ENCODE measurements at regions not wholly inside any gene's neighbourhood (a gene's known extent, or its start where the extent isn't known, plus 50 kb on each side); places are given as distances from the start of the nearest gene placed in this dataset.

DNA sequence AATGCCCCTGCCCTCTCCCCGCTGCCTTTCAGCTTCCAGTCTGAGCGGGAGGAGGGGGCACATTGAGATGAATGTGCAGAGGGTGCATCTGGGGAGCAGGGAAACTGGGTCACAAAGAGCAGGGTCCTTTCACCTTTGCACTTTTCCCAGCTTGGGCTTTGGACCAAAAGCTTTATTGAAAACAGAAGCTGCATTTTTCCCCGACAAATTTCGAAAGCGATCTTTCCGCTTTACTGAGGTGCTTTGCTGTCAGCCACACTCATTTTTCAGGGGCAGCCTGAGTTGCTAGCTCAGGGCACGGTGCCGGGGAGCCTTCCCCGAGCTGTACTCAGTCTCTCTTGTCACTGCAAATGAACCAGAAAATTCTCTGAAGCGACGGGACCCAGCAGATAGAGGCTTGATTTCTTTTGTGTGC lies 283.7 kb upstream of the SOX4 start:
- peak overlapping the region; percentile 71 for H3K27ac Mint-ChIP-seq
- Histone ChIP-seq H3K27me3 (ENCODE audit: control insufficient read depth, insufficient read depth, low read length, poor library complexity, severe bottlenecking) (no peaks in the 10 kb centered on the region), H3K9me3 (ENCODE audit: control insufficient read depth, low read length) (no peaks in the 10 kb centered on the region), H3K4me3 (ENCODE audit: low read length) (no peak overlapping the region), H3K36me3 (ENCODE audit: control insufficient read depth, insufficient read depth, low read length) (no peaks in the 10 kb centered on the region), H3K27ac (ENCODE audit: low read depth, low read length) (peak overlapping the region; percentile 68), H3K4me1 (ENCODE audit: control insufficient read depth, insufficient read depth, low read length) (no peaks in the 10 kb centered on the region), H3K9ac (ENCODE audit: extremely low read depth, low read length, poor library complexity, severe bottlenecking) (no peak overlapping the region)
- DNase-seq = no peak
- no peak overlapping the region for H3K4me3 Mint-ChIP-seq
- no peaks in the 10 kb centered on the region for H3K27me3 Mint-ChIP-seq (ENCODE audit: insufficient read depth)
- no peaks in the 10 kb centered on the region for H3K9me3 Mint-ChIP-seq
- no peaks in the 10 kb centered on the region for H3K36me3 Mint-ChIP-seq (ENCODE audit: low read depth)
- 76 to 89% methylated on average over 9 to 11 of the region's 11 CpGs for WGBS, 2 experiments (ENCODE audit: insufficient coverage in 1 of 2, insufficient read length in 1 of 2)
- TF ChIP-seq, protein P1, sequence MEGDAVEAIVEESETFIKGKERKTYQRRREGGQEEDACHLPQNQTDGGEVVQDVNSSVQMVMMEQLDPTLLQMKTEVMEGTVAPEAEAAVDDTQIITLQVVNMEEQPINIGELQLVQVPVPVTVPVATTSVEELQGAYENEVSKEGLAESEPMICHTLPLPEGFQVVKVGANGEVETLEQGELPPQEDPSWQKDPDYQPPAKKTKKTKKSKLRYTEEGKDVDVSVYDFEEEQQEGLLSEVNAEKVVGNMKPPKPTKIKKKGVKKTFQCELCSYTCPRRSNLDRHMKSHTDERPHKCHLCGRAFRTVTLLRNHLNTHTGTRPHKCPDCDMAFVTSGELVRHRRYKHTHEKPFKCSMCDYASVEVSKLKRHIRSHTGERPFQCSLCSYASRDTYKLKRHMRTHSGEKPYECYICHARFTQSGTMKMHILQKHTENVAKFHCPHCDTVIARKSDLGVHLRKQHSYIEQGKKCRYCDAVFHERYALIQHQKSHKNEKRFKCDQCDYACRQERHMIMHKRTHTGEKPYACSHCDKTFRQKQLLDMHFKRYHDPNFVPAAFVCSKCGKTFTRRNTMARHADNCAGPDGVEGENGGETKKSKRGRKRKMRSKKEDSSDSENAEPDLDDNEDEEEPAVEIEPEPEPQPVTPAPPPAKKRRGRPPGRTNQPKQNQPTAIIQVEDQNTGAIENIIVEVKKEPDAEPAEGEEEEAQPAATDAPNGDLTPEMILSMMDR (conservative IDR thresholded peaks at IDR 0.05) = no peak
- H3K4me1 Mint-ChIP-seq = peaks cover 5% of the 10 kb centered on the region

DNA sequence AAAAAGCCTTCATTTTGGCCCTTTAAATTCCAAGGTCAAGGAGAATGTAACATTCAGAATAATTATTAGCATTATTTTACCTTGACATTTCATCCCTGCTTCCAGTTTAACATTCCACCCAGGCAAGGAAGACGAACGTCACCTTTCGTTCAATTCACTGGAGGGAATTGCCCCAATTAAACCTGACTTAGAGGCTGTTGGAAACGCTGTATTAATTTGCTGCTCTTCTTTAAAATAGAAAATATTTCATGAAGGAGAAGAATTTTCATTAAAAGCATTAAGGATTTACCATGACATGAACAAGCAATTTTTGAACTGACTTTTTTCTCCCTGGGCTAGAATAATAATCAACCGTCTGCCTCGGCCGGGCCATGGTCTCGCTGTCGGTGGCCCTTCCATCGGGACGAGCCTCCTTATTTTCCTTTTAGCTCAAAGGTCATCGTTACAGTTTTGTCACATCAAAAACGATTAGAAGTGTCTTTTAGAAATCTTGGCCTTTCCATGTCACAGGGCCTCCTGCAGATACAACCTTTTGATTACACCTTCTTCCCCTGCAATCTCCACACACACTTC lies 282.9 kb upstream of the SOX4 start:
- no peak overlapping the region for H3K27ac Mint-ChIP-seq
- WGBS, 2 experiments (ENCODE audit: insufficient coverage in 1 of 2, insufficient read length in 1 of 2) = 88 to 95% methylated on average over 9 to 13 of the region's 13 CpGs

DNA sequence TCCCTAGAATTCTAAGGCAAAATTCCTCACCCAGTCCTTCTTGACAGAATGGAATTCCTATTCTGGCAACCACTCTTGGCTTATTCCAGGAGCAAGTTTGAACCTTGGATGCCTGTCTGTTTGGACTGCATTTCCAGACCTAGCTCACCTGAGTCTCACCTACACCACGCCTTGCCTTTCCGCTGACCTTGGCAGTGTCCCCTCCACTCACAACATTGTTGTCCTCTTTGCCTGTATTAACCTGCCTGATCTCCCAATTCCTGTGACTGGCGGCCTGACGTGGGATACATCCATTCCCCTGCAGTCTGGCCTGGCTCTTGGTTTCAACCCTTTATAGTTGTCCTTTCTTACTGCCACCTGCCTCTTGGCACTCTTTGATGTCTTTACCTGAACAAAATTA lies 281.4 kb upstream of the SOX4 start:
- Mint-ChIP-seq H3K27ac (no peak overlapping the region), H3K4me3 (no peak overlapping the region), H3K9me3 (no peaks in the 10 kb centered on the region), H3K4me1 (peaks cover 5% of the 10 kb centered on the region), H3K27me3 (ENCODE audit: insufficient read depth) (no peaks in the 10 kb centered on the region), H3K36me3 (ENCODE audit: low read depth) (no peaks in the 10 kb centered on the region)
- H3K27ac ChIP-seq (ENCODE audit: low read depth, low read length) = no peak overlapping the region
- H3K27me3 ChIP-seq (ENCODE audit: control insufficient read depth, insufficient read depth, low read length, poor library complexity, severe bottlenecking) = no peaks in the 10 kb centered on the region
- TF ChIP-seq, protein P1 (conservative IDR thresholded peaks at IDR 0.05) = no peak
- no peaks in the 10 kb centered on the region for H3K9me3 ChIP-seq (ENCODE audit: control insufficient read depth, low read length)
- DNase-seq = no peak
- no peaks in the 10 kb centered on the region for H3K4me1 ChIP-seq (ENCODE audit: control insufficient read depth, insufficient read depth, low read length)
- no peaks in the 10 kb centered on the region for H3K36me3 ChIP-seq (ENCODE audit: control insufficient read depth, insufficient read depth, low read length)
- H3K9ac ChIP-seq (ENCODE audit: extremely low read depth, low read length, poor library complexity, severe bottlenecking) = no peak overlapping the region
- no peak overlapping the region for H3K4me3 ChIP-seq (ENCODE audit: low read length)
- WGBS, 2 experiments (ENCODE audit: insufficient coverage in 1 of 2, insufficient read length in 1 of 2) = 95 to 98% methylated on average over 4 of the region's 4 CpGs

More for the DNA sequence above, 282.9 kb upstream of the SOX4 start:
- H3K27me3 ChIP-seq (ENCODE audit: control insufficient read depth, insufficient read depth, low read length, poor library complexity, severe bottlenecking) = no peaks in the 10 kb centered on the region
- peaks cover 5% of the 10 kb centered on the region for H3K4me1 Mint-ChIP-seq
- H3K4me3 Mint-ChIP-seq = no peak overlapping the region
- H3K4me3 ChIP-seq (ENCODE audit: low read length) = no peak overlapping the region
- no peaks in the 10 kb centered on the region for H3K36me3 Mint-ChIP-seq (ENCODE audit: low read depth)
- no peaks in the 10 kb centered on the region for H3K36me3 ChIP-seq (ENCODE audit: control insufficient read depth, insufficient read depth, low read length)
- H3K27me3 Mint-ChIP-seq (ENCODE audit: insufficient read depth) = no peaks in the 10 kb centered on the region
- H3K9me3 ChIP-seq (ENCODE audit: control insufficient read depth, low read length) = no peaks in the 10 kb centered on the region
- H3K9me3 Mint-ChIP-seq = no peaks in the 10 kb centered on the region
- no peak overlapping the region for H3K27ac ChIP-seq (ENCODE audit: low read depth, low read length)
- no peak for DNase-seq
- no peaks in the 10 kb centered on the region for H3K4me1 ChIP-seq (ENCODE audit: control insufficient read depth, insufficient read depth, low read length)
- no peak overlapping the region for H3K9ac ChIP-seq (ENCODE audit: extremely low read depth, low read length, poor library complexity, severe bottlenecking)
- TF ChIP-seq, protein P1 (conservative IDR thresholded peaks at IDR 0.05) = no peak

Data from endodermal cell (in vitro differentiated cells).